ENCODE measurements at regions not wholly inside any gene's neighbourhood (a gene's known extent, or its start where the extent isn't known, plus 50 kb on each side); places are given as distances from the start of the nearest gene placed in this dataset.

- DNase-seq = no peak
These were observed 178.7 kb downstream of the SPRY1 start for GRCh38 chr4:123575291-123575690.

- no peak for DNase-seq
These were observed 180.8 kb downstream of the SPRY1 start for GRCh38 chr4:123577225-123577906.

GRCh38 chr4:123578276-123579029, 181.9 kb downstream of the SPRY1 start:
- DNase-seq = no peak

DNA sequence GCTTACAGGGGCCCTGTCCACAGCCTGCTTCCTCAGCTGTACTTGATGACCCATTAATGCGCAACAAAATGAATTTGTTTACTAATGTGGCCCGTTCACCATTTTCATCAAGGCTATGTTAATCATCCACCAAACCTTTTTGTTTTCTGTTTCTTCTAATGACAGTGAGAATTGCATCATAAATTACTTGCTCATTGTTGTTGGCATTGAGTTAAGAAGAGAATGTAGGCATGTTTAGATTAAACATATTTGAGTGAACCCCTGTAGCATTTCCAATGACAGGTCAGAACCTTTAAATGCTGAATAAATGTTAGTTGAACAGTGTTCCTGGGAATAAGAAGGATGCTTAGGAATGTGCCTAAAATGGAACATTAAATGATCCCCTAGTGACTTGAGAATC, 183.4 kb downstream of the SPRY1 start:
- no peak for DNase-seq

DNA sequence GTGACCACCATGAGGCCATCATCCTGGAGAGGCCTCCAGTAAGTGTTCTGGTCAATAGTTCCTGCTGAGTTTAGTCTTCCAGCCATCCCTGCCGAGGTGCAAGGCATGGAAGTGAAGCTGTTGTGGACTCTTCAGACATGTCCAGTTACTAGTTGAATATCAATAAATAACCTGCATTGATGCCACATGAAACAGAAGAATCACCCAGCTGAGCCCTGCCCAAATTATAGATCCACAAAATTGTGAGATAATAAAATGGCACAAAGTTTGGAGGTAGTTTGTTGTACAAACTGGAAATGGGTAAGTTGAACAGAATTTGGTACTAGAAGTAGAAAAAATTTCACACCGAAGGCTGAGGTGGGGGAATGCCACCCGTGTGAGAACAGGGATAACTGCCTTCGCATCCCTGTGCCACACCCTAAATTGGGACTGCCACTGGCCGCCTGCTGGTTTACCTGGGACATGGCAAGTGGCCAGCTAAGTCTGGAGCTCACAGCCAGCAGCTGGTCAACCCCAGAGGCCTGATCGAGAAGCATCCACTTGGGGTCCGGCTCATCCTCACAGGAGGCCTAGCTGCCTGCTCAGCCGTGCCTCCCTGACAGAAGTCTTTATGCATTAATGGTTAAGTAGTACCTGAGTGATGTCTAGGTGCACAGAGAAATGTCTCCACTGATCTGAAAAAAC, 184.5 kb downstream of the SPRY1 start:
- DNase-seq = no peak

DNA sequence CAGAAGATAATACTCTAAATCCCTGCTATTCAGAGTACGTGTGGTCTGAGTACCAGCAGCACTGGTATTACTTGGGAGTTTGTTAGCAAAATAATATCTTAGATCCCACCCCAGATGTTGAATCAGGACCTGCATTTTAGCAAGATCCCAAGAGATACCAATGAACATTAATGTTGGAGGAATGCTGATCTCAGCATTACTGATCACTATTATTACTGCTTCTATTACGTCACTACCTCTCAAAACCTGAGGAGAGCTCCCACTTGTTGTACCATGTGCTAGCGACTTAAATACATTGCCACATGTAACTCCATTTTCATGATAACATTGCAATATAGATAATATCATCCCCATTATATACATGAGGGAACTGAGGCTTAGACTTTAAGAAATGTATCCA, 185.2 kb downstream of the SPRY1 start:
- no peak for DNase-seq

GRCh38 chr4:123583043-123583442, 186.4 kb downstream of the SPRY1 start:
- DNase-seq = no peak

- DNase-seq = no peak
These were observed 188.5 kb downstream of the SPRY1 start for GRCh38 chr4:123585111-123585510.

GRCh38 chr4:123587983-123588494, 191.4 kb downstream of the SPRY1 start:
- no peak for DNase-seq

DNA sequence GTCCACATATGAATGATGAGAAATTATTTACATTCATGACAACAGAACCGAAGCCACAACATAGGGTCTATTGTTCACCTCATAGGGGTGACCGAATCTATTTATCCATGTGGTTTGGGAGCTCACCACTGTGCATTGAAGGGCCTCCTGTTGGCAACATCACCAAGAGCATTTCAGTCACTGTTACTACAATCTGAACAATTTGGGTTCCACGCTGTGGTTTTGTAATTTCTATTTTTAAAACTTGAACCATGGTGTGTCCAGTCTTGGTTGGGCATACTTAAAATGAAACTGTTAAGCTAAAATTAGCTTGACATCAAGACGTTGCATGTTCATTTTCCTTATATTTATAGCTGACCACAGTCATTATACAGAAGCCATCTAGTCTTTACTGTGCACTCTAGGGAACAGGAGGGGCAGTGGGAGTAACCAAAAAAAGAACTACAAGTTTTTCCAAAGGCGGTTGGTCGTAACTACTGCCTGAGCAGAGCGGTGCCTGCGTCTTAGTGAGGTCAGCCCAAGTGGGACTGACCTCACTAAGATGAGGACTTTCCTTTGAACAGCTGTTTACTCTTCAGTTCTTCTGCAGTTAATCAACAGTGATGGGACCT, 192.1 kb downstream of the SPRY1 start:
- DNase-seq = no peak

GRCh38 chr4:123589301-123589700, 192.7 kb downstream of the SPRY1 start:
- no peak for DNase-seq

DNA sequence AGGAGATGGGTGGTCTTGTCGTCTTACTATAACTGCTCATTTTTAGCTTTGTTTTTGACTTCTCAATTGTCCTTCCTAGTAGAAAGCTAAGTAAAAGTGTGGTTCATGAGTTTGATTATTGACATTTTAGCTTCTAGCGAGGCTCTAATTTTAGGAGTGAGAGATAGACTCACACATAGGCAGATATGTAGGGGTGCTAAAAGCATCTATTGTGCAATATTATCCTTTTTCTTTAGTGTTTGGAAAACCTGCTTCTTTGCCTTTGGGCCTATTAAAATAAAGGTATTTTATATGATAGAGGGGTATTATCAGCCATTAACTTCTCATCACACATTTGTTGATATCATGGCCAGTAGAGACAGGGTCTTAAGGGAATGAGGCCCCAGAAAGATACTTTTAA, 195.3 kb downstream of the SPRY1 start:
- no peak for DNase-seq

GRCh38 chr4:123593655-123594054, 197.1 kb downstream of the SPRY1 start:
- no peak for DNase-seq

- DNase-seq = no peak
These were observed 200.2 kb downstream of the SPRY1 start for GRCh38 chr4:123596805-123597204.

DNA sequence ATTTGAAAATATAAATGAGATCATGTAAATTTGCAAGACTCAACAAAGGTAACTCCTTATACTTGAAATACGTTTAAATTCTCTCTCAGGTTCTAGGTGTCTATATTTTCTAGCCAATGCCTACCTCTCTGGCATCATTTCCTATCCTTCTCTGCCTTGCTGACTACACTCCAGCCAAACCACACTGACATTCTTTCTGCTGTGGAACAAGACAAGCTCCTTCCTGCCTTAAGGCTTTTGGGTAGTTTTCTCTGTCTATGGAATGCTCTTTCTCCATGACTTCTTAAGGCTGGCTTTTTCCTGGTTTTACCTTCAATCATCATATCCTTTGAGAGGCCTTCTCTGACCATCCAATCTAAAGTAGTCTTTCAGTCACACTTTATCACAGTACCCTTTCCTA, 201.0 kb downstream of the SPRY1 start:
- no peak for DNase-seq

DNA sequence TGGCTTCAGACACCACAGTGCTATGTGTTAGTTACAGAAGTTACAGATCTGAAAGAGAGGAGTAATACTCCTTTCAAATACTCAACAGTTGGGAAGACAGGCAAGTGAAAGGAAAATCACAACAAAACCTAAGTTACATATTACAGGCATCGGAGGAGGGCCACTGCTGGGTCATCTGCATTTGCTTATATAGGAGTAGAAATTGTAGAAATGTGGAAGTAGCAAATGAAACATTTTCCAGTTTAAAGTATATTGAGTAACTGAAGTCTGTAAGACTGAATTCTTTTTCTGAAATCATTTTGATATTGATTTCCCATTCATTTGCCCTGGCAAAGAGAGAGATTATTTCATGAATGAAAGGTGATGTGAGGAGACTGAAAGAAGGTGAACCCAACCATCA, 201.7 kb downstream of the SPRY1 start:
- DNase-seq = no peak

- no peak for DNase-seq
These were observed 202.7 kb downstream of the SPRY1 start for GRCh38 chr4:123599061-123599919.

GRCh38 chr4:123599920-123600810, 203.6 kb downstream of the SPRY1 start:
- DNase-seq = peak; percentile 42

- DNase-seq = no peak
These were observed 204.7 kb downstream of the SPRY1 start for GRCh38 chr4:123600987-123601904.

DNA sequence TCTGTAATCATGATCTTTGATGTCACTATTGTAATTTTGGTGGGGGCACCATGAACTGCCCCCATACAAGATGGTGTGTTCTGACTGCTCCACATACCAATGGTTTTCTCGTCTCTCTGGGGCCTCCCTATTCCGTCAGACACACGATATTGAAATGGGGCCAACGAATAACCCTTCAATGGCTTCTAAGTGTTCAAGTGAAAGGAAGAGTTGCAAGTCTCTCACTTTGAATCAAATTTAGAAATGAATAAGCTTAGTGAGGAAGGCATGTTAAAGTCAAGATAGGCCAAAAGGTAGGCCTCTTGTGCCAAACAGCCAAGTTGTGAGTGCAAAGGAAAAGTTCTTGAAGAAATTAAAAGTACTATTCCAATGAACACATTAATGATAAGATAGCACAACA, 205.4 kb downstream of the SPRY1 start:
- no peak for DNase-seq

Data from effector CD4-positive, alpha-beta T cell (primary cell).